Peyer's patch (tissue), 4 donors: ENCODE measurements at regions not wholly inside any gene's neighbourhood (a gene's known extent, or its start where the extent isn't known, plus 50 kb on each side); places are given as distances from the start of the nearest gene placed in this dataset.

Experiments
- POLR2A ChIP-seq, 2 donors: fragments of 450-650 bp; IDR thresholded peaks; one replicate each; pipeline ENCODE4 v1.5.1; 2017; ENCODE audit warnings: antibody characterized with exemption in 2 of 2, mild to moderate bottlenecking in 2 of 2, moderate library complexity in 2 of 2
- TF ChIP-seq, protein P1 (sequence below), 6 experiments: fragments of 450-650 bp in 4 of 6; fragments of 200-600 bp in 2 of 6; sonication (generic) in 1 of 6; IDR thresholded peaks; one replicate each; pipeline ENCODE4 v1.5.1; 2017 to 2019; ENCODE audit warnings: antibody characterized with exemption in 6 of 6, mild to moderate bottlenecking in 3 of 6, moderate library complexity in 1 of 6

DNA sequence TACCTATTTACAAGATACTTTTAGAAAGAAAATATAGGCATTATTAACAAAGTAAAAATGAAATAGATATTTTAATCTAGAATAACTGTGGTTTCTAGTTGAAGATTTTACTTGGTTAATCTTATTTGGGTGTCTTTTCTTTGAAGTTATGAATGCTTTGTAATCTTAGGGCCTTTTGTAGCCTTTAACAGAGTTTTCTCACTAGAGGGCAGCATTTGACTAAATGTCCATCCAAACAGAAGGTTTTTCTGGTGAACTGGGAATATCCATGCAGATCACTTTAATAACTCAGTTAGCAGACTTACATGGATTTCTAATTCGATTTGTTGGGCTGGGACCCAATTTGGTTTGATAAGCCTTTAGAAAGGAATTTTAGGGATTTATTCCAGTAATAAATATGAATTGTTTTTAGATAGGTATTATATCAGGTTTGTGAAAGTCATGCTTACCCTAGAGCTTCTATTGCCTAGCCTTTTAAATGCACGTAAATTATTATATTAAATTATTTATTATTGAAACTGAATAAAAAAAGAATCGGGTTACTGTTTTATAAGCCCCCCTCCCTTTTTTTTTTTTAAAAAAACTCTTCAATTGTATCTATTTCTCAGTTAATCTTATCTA lies 119.7 kb downstream of the ZNF326 start:
- TF ChIP-seq, protein P1, sequence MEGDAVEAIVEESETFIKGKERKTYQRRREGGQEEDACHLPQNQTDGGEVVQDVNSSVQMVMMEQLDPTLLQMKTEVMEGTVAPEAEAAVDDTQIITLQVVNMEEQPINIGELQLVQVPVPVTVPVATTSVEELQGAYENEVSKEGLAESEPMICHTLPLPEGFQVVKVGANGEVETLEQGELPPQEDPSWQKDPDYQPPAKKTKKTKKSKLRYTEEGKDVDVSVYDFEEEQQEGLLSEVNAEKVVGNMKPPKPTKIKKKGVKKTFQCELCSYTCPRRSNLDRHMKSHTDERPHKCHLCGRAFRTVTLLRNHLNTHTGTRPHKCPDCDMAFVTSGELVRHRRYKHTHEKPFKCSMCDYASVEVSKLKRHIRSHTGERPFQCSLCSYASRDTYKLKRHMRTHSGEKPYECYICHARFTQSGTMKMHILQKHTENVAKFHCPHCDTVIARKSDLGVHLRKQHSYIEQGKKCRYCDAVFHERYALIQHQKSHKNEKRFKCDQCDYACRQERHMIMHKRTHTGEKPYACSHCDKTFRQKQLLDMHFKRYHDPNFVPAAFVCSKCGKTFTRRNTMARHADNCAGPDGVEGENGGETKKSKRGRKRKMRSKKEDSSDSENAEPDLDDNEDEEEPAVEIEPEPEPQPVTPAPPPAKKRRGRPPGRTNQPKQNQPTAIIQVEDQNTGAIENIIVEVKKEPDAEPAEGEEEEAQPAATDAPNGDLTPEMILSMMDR (IDR thresholded peaks at IDR 0.05): peak in 4 of 6 experiments; percentile 44 to 69 (median 58)
- TF ChIP-seq POLR2A (IDR thresholded peaks at IDR 0.05): no peak
